Ascending aorta (tissue), 2 donors: ENCODE measurements at regions not wholly inside any gene's neighbourhood (a gene's known extent, or its start where the extent isn't known, plus 50 kb on each side); places are given as distances from the start of the nearest gene placed in this dataset.

Experiments used
- DNase-seq, 2 donors: peaks; one replicate each; pipeline ENCODE4 v3.0.0-alpha.2; 2019; ENCODE audit warnings: low spot score in 2 of 2
- H3K27ac ChIP-seq, 2 donors: fragments of 200-600 bp; sonication (generic); one replicate each; pipeline ENCODE4 v1.5.1; 2016 to 2017; ENCODE audit warnings: mild to moderate bottlenecking in 1 of 2
- H3K27me3 ChIP-seq: fragments of 200-600 bp; sonication (generic); one replicate; pipeline ENCODE4 v1.5.1; 2017
- H3K36me3 ChIP-seq, 2 donors: fragments of 200-600 bp; sonication (generic); one replicate each; pipeline ENCODE4 v1.5.1; 2016
- H3K4me1 ChIP-seq, 2 donors: fragments of 200-600 bp; sonication (generic); one replicate each; pipeline ENCODE4 v1.5.1; 2016 to 2017; ENCODE audit warnings: mild to moderate bottlenecking in 1 of 2
- H3K4me3 ChIP-seq, 2 donors: fragments of 200-600 bp; sonication (generic); one replicate each; pipeline ENCODE4 v1.5.1; 2016 to 2017; ENCODE audit warnings: mild to moderate bottlenecking in 1 of 2
- H3K9me3 ChIP-seq, 2 donors: fragments of 200-600 bp; sonication (generic); one replicate each; pipeline ENCODE4 v1.5.1; 2016
- CTCF ChIP-seq, 3 experiments: fragments of 200-600 bp in 2 of 3; fragments of 450-650 bp in 1 of 3; sonication (generic) in 2 of 3; IDR thresholded peaks; one replicate each; pipeline ENCODE4 v1.5.1; 2016 to 2019; ENCODE audit warnings: antibody characterized with exemption in 3 of 3, mild to moderate bottlenecking in 1 of 3, moderate library complexity in 1 of 3
- intact Hi-C: fragments of 100-400 bp; cut with DNase I; formaldehyde crosslinking; loops from one replicate; pipeline ENCODE4 v1.15.1; 2023

DNA sequence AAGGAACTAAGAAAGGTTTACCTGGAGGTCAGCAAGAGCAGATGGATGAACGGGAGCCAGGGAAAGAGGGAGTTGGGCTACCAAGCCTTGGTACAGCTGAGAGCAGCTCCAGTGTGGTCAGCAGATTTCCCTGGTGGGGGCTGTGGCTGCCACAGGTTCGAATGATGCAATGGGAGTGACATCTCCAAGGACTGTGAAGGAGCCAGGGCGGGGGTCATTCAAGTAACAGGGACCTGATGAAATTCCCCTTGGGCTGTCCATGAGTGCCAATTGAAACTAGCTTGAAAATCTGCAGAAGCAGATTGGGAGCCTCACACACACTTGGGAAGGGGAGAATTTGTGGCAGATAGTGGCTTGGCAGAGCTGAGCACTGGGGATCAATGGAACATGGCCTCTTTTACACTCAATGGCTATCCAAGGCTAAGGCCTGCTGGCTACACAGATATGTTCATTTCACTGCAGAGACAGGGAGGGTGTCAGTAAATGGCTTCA, 247.0 kb upstream of the ECI2 start:
- no peak for DNase-seq
- H3K36me3 ChIP-seq: no peaks in the 10 kb centered on the region
- intact Hi-C loops: no loop called here
- TF ChIP-seq CTCF (IDR thresholded peaks at IDR 0.05): no peak
- no peak overlapping the region for H3K27ac ChIP-seq
- no peak overlapping the region for H3K4me3 ChIP-seq
- H3K9me3 ChIP-seq: peaks cover 13 to 25% of the 10 kb centered on the region in 2 donors
- H3K27me3 ChIP-seq: no peaks in the 10 kb centered on the region
- H3K4me1 ChIP-seq: no peaks in the 10 kb centered on the region

- Histone ChIP-seq H3K4me3 (no peak overlapping the region), H3K36me3 (no peaks in the 10 kb centered on the region), H3K27ac (no peak overlapping the region), H3K9me3 (peaks cover 13 to 25% of the 10 kb centered on the region in 2 donors), H3K4me1 (no peaks in the 10 kb centered on the region), H3K27me3 (no peaks in the 10 kb centered on the region)
- TF ChIP-seq CTCF (IDR thresholded peaks at IDR 0.05): no peak
- no peak for DNase-seq
- intact Hi-C loops: no loop called here
These were observed 246.0 kb upstream of the ECI2 start for GRCh38 chr6:4381381-4381780.

- intact Hi-C loops: no loop called here
- DNase-seq: no peak
- Histone ChIP-seq H3K4me1 (no peaks in the 10 kb centered on the region), H3K4me3 (no peak overlapping the region), H3K27me3 (no peaks in the 10 kb centered on the region), H3K9me3 (peaks cover 13 to 25% of the 10 kb centered on the region in 2 donors), H3K27ac (no peak overlapping the region), H3K36me3 (no peaks in the 10 kb centered on the region)
- TF ChIP-seq CTCF (IDR thresholded peaks at IDR 0.05): no peak
These were observed 245.5 kb upstream of the ECI2 start for GRCh38 chr6:4380881-4381281.

GRCh38 chr6:4379958-4380357, 244.6 kb upstream of the ECI2 start:
- Histone ChIP-seq H3K27ac (no peak overlapping the region), H3K27me3 (no peaks in the 10 kb centered on the region), H3K4me3 (no peak overlapping the region), H3K36me3 (no peaks in the 10 kb centered on the region), H3K4me1 (no peaks in the 10 kb centered on the region), H3K9me3 (peaks cover 13 to 25% of the 10 kb centered on the region in 2 donors)
- intact Hi-C loops: no loop called here
- no peak for DNase-seq
- no peak for TF ChIP-seq CTCF (IDR thresholded peaks at IDR 0.05)

- H3K4me3 ChIP-seq: no peak overlapping the region
- intact Hi-C loops: no loop called here
- no peaks in the 10 kb centered on the region for H3K4me1 ChIP-seq
- H3K9me3 ChIP-seq: peaks cover 3 to 10% of the 10 kb centered on the region in 2 donors
- no peak for TF ChIP-seq CTCF (IDR thresholded peaks at IDR 0.05)
- no peak for DNase-seq
- no peaks in the 10 kb centered on the region for H3K27me3 ChIP-seq
- no peak overlapping the region for H3K27ac ChIP-seq
- no peaks in the 10 kb centered on the region for H3K36me3 ChIP-seq
These were observed 243.1 kb upstream of the ECI2 start for GRCh38 chr6:4378319-4378996.
